Stimulated activated CD4-positive, alpha-beta T cell treated with anti-CD3 and anti-CD28 coated beads, Interleukin-4, amount 100 ng/mL, for 1 hour (primary cell): ENCODE measurements at regions not wholly inside any gene's neighbourhood (a gene's known extent, or its start where the extent isn't known, plus 50 kb on each side); places are given as distances from the start of the nearest gene placed in this dataset.
"Not testable (repeated sequence)": the region's sequence is repeated elsewhere in the genome, so short reads cannot be mapped to it uniquely, and the experiment has no call there.

Experiments used
- DNase-seq: peaks from one replicate; pipeline ENCODE4 v3.0.0-alpha.2; 2020

DNA sequence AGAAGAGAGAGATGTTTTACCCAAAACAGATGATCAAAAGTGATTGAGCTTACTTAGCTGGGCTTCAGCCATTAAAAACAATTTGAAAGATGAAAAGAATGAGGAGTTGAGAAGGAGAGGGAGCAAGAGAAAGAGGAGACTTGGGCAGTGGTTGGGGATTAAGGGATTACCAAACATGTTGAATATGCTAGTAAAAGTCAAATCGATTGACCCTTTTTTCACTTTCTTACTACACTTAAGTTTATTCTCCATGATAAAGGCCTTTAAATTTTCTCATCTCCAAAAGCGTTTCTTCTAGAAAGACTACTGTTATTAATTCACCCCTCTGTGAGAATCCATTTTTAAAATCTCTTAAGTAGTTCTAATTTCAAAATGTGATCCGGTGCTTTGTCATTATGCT lies 1254.0 kb upstream of the PHF14 start:
- no peak for DNase-seq

DNA sequence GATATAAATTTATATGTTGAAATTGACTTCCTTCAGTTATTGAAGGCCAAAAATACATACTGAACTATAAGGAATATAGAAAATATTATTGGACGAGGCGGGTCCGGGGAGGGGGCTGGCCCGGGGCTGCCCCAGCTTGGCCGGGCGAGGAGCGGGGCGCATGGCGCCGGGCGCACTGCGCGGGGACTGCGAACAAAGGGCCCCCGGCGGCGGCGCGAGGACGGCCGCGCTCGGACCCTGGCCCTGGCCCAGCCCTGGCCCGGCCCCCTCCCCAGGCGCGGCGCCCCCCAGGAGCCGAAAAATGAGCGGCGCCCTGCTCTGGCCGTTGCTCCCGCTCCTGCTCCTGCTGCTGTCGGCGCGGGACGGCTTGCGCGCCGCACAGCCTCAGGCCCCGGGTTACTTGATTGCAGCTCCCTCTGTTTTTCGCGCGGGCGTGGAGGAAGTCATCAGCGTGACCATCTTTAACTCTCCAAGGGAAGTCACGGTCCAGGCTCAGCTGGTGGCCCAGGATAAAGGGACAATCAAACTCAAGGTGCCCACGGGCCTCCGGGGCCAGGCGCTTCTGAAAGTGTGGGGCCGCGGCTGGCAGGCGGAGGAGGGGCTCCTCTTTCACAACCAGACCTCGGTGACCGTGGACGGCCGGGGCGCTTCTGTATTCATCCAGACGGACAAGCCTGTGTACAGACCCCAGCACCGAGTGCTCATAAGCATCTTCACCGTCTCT lies 1247.6 kb upstream of the PHF14 start:
- DNase-seq, result not testable (repeated sequence)

DNA sequence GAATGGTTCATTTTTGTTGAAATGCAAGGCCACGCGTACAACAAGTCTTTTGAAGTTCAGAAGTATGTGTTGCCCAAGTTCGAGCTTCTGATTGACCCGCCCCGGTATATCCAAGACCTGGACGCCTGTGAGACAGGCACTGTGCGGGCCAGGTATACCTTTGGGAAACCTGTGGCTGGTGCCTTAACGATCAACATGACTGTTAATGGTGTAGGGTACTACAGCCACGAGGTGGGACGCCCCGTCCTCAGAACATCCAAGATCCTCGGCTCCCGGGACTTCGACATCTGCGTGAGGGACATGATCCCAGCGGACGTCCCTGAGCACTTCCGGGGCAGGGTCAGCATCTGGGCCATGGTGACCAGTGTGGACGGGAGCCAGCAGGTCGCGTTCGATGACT lies 1246.9 kb upstream of the PHF14 start:
- DNase-seq, result not testable (repeated sequence)

DNA sequence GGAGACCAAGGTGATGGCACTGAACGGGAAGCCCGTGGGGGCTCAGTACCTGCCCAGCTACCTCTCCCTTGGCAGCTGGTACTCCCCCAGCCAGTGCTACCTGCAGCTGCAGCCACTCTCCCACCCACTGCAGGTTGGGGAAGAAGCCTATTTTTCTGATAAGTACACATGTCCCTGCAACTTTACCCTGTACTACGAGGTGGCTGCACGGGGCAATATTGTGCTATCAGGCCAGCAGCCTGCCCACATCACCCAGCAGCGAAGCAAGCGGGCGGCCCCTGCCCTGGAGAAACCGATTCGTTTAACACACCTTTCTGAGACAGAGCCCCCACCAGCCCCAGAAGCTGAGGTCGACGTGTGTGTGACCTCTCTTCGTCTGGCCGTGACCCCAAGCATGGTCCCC lies 1246.2 kb upstream of the PHF14 start:
- DNase-seq, result not testable (repeated sequence)

DNA sequence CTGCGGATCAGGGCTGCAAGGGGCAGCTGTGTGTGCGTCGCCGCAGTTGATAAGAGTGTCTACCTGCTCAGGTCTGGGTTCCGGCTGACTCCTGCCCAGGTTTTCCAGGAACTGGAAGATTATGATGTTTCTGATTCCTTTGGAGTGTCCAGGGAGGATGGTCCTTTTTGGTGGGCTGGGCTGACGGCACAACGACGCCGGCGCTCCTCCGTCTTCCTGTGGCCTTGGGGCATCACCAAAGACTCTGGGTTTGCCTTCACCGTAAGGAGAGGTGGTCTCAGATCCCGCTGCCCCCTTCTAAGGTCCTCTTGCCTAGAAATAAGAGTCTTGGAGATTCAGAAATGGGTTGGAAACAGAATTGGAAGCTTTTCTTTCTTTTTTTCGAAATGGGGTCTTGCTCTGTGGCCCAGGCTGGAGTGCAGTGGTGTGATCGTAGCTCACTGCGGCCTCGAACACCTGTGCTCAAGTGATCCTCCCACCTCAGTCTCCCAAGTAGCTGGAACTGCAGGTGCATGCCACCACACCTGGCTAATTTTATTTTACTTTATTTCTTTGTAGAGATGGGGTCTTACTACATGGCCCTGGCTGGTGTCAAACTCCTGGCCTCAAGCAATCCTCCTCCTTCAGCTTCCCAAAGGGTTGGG lies 1245.5 kb upstream of the PHF14 start:
- not testable (repeated sequence) for DNase-seq

DNA sequence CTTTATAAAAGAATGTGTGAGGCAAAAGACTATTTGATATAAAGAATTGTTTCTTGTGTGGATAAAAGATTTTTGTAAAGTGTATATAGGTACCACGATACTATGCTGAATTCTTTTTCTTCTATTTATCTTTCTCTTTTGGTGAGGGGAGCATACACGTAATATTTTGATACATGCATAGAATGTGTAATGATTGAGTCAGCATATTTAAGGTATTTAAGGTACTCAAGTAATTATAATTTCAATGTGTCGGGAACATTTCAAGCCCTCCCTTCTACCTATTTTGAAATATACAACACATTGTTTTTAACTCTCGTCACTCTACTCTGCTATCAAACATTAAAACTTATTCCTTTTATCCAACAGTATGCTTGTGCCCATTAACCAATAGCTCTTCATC lies 1221.6 kb upstream of the PHF14 start:
- no peak for DNase-seq

DNA sequence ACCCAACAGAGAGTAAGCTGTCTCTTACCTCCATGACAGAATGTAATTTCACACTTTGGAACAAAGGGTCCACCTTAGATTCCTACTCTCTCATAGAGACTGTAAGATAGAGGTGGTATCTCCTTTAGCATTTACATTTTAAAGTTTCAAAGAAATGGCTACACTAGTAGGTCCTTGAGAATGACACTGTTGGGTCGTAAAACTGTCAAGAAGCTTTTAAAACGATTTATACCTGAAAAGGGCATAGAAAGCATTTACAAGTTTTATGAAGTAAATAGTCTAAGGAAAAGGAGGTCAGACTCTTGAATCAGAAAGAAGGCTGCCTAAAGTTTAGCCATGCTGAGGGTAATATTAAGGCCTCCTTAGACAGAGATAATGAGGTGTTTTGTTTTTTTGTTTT lies 1212.4 kb upstream of the PHF14 start:
- DNase-seq, result no peak

DNA sequence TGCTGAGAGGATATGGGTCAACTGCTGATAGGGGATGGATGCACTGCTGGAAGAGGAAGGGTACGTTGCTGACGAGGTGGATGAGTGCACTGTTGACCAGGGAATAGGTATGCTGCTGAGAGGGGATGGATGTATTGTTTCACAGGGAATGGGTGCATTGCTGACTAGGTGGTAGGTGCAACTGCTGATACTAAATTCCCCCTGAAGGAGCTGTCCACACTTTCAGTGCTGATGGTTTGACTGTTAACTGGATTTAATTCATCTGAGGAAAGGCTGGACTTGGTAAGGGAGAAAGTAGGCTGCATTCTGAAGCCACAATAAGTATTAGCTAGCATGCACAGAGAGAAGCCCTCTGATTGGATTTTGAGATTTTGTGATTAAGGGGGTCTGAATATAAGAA lies 1196.8 kb upstream of the PHF14 start:
- no peak for DNase-seq

DNA sequence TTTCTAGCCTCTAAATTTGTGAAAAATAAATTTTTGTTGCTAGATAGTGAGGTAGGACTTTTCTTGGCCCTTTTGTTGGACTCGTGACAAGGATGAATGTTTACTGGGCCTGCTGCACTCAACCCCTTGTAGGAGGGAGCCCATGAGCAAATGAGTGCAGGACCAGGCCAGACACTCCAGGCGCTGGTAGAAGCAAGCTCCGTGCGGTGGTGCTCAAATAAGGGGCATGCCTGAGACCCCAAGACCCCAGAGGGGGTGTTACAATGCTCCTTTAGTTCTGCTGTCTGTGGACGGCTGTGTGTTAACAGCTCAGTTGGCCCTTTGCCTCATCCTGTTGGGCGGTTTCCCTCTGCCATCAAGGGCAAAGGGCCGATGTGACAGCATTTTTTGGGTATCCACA lies 1195.3 kb upstream of the PHF14 start:
- no peak for DNase-seq

DNA sequence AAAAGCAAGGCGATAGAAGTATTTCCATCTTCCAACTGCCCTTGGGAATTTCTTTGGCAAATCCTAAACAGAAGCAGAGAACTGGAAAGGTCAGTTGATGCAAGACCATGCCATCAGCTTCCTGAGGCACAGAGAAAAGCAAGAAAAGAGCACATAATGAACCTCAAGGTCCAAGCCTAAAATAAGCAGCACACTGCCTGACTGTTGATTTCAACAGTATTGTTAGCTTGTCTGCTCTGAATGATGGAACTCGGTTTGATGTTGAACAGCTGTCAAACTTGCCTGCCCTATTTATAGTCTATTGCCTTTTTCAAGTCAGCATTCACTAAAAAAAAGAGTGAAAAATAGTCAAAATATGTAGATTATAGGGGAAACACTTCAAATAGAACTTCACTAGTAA lies 1192.0 kb upstream of the PHF14 start:
- DNase-seq, result no peak

DNA sequence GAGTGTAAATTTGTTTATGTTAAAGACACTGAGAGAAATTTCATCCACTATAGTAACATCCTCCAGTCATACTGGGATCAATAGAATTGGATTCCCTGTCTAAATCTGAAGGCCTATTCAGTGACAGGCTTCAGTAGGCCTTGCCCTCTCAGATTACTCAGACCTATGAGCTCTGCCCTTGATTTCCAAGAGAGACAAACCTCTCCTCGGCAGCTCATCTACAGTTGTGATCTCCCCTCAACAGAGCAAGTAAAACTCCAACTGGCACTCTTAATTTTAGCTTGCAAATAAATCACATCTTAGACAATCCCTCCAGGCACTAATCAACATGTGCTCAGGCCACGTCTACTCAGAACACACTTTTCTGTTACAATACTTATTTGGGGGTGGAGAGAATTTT lies 1191.4 kb upstream of the PHF14 start:
- DNase-seq, result no peak

DNA sequence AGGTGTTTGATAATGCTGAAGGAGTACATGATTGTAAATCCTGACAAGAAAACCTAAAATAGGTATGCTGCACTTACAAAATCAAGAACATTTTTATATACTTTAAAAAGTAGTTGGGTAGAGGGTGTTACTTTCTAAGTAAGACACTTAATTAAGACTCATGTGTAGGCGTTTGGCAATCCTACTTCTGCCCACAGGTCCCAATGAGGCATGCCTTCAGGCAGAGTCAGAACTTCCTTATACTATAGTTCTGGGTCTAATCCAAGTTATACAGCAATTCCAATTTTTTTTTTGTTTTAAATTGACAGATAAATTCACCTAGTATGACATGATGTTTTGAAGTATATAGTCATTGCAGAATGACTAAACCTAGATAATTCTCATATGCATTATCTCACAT lies 1188.5 kb upstream of the PHF14 start:
- no peak for DNase-seq

DNA sequence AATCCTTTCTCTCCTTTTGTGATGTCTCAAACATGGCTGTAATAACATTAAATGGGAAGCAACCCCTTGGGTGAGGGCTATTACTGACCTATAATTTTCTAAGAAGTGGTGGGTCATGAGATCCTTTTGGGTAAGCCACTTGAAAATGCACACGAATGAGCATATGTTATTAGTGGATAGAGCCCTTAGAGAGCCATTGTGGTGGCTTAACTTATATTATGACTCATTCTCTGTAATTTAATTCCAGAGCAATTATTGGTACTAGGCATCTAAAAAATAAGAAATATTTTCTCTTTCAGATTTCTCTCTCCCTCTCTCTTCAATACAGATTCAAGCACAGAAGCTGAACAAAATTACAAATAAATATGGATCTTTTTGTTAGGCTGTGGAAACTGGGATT lies 1177.4 kb upstream of the PHF14 start:
- no peak for DNase-seq

DNA sequence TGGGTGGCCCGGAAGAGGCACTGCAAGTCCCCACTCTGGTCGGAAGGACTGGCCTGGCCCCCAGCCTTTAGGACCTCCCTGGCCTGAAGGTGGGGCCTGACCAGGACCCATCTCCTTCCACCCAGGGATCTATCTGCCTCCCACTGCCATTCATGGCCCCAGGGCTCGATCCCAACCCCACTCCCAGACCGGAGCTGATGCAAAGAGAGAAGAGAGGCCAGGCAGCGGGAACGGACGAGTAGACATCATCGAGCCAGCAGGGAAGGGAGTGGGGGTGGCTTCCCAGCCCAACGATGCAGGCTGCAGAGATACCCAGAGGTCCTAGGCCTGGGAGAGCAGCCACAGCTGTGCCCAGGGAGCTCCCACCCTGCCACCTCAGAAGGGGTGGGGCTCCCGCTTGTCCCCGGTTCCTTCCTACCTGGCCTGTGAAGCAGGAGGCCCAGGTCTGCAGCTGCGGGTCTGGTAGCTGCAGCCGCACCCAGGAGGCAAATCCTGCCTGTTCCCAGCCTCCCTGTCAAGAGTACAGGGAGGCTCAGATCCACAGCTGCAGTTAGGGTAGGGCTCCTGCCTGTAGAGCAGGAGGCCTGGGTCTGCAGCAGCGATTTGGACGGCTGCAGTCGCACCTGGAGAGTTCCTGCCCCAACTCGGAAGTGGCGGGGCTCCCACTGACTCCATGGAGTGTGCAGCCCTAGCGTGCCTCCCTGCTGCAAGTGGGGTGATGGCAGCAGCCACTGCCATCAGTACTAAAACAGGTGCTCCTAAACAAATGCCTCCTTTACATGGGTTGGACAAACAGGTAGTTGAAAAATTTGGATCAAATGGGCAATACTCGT lies 1151.0 kb upstream of the PHF14 start:
- DNase-seq, result no peak

DNA sequence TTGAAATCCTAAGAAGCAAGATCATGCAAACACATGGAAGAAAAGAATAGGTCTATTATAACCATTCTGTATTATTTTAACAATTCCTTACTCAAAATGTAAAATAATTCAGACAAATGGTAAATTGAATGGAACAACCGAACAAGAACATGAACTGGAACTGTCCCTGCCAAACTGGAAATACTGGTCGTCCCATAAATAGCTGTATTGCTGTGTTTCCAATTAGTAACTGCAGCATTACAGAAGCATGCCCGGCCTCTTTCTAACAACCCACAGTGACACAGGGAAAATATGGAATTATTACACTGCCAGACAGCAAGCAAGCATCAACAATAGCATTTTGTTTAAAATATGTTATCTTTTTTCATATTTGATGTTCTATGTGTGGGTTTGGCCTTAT lies 1138.5 kb upstream of the PHF14 start:
- no peak for DNase-seq

DNA sequence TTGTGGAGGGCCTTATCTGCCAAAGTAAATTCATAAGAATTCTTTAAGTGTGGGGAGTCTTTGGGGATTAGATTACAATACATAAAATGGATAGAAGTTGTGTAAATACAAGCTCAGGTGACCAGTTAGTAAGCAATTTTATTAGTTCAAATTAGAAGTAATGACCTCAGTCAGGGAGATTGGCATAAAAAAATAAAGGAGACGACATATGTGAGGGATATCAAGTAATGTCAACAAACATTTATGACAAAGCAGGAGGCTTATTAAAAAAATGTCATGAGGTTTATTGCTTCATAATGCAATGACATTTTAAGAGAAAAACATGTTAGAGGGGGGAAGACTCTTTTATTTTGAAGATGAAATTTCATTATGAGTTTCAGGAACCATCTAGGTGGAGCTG lies 1137.0 kb upstream of the PHF14 start:
- DNase-seq, result no peak

DNA sequence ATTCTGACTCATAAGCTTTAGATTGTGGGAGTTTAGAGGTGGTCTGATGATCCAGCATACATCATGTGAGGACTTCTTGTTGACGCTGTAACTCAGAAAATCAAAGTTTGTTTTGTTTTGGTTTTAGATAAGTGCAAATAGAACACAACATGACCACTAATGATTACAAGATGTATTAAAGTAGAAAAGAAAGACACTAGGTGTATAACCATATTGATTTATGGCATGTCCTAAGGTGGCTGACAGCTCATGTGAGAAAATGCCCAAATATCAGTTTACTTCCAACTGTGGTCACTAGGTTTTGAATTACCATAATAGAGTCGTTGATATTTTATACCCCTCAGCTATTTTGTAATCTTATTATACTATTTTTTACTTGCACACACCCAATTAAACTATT lies 1131.4 kb upstream of the PHF14 start:
- no peak for DNase-seq

DNA sequence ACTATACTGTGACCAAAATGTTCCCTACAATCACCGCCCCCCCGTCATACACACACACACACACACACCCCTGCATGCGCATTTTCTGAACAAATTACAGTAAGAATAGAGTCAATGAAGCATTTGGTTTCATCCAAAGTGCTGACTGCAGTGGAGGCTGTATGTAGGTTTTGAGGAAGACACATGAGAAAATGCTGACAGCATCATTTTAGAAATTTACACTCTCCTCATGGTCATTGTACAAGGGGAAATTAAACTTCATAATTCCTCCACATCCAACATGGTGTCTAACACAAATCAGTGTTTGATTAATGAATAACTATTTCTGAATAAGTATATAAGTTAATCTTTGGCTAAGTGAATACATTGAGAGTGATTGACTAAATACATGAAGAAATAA lies 1126.8 kb upstream of the PHF14 start:
- no peak for DNase-seq

DNA sequence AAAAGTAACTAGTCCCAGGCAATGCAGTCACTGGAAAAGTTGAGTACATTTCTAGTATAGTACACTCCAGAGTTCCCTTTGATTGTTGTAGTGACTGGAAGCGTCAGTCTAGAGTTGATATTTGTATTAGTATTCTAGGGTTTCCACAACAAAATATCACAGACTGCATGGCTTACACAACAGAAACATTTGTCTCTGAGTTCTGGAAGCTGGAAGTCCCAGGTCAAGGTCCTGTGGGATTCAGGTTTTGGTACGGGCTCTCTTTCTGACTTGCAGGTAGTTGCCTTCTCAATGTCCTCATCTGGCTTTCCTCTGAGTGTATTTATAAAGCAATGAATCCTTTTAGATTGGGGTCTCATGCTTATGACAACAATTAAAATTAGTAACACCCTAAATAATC lies 1119.1 kb upstream of the PHF14 start:
- no peak for DNase-seq

DNA sequence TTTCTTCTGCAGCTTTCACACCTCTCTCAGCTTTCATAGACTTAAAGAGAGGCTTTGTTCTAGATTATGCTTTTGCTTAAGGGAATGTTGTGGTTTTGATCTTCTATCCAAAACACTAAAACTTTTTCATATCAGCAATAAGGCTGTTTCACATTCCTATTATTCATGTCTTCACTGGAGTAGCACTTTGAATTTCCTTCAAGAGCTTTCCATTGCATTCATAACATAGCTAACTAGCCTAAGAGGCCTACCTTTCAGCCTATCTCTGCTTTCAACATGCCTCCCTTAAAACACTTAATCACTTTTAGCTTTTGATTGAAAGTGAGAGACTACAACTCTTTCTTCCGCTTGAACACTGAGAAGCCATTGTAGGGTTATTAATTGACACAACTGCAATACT lies 1117.0 kb upstream of the PHF14 start:
- DNase-seq, result no peak

DNA sequence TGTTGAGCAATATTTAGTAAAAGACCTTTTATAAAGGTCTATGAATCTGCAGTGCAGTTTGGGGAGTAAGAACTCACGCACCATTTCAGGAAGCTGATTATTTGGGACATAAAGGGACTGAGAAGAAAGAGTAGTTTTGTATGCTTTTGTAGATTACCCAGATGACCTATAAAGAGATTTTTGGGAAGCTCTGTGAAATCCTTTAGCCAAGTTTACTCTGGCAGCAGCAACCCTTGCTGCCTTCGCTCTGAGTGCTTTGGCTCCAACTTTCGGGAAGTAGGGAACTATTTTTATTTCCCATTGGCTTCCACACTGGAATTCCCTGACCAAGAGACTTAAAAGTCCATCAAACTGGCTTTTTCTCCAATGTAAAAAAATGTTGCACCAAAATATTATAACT lies 1110.1 kb upstream of the PHF14 start:
- no peak for DNase-seq

DNA sequence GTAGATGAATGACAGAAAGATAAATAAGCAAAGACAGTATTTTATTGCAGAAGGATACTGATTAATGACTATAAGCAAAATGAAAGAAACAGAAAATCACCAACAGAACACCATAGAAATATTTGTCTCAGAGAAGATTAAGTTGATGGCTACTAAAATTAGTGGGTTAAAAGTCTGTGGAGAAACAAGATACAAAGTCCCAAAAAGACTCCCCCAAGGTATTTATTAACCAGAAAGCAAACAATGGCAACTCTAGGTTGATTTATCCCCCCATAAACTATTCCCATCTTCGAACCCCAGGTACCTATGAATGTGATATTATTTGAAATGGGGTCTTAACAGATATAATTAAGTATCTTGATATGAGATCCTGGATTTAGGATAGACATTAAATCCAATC lies 1104.5 kb upstream of the PHF14 start:
- no peak for DNase-seq

DNA sequence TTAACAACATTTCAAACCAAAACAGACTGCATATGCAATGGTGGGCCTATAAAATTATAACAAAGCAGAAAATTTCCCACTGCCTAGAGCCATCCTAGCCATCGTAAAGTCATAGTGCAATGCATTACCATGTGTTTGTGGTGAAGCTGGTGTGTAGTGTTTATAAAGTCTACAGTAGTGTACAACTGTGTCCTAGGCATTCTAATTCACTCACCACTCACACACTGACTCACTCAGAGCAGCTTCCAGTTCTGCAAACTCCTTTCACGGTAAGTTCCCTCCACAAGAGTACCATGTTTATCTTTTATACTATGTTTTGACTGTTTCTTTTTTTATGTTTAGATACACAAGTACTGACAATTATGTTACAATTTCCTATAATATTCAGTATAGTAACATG lies 1104.1 kb upstream of the PHF14 start:
- DNase-seq, result no peak

DNA sequence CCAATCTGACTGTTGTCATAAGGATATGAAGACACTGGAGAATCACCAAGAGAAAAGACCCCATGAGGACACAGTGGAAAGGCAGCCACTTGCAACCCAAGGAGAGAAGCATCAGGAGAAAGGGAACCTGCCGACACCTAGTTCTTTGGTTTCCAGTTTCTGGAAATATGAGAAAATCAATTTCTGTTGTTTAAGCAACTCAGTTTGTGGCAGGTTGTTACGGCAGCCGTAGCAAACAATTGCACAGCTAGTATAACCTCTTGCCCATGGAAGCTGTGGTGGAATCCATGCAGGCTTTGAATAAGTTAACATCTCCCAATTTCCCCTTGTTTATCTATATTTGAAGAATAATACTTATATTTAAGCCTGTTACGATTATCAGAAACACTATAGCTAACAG lies 1103.0 kb upstream of the PHF14 start:
- DNase-seq, result no peak
